ENCODE measurements at regions not wholly inside any gene's neighbourhood (a gene's known extent, or its start where the extent isn't known, plus 50 kb on each side); places are given as distances from the start of the nearest gene placed in this dataset.

DNA sequence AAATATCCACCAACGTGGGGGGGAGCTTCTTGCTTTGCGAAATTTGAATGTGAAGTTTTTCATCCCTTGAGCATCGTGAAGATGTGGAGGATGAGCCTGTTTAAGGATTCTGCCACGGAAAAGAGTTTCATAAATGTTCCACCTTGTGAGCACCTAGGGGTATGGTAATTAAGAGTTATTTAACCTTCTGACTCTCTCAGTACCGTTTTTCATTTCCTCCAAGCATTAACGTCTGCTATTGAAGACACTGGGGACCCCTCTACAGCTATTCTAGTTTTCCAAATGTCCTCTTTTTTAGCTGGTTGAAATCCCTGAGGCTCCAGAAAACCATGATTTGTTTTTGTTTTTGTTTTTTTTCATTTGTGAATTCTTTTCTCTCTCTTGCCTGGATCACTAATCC is 79.1 kb upstream of the GALNT2 start:
- Histone ChIP-seq H3K27ac (ENCODE audit: low read depth in 2 of 2, low read length in 1 of 2) (no peak overlapping the region), H3K4me1 (ENCODE audit: control insufficient read depth in 1 of 2, insufficient read depth in 2 of 2, low read depth in 1 of 2, low read length in 1 of 2) (no peaks in the 10 kb centered on the region; a peak in 1 of 4 replicates), H3K79me2 (ENCODE audit: insufficient read depth) (no peaks in the 10 kb centered on the region), H3K27me3 (ENCODE audit: insufficient read depth) (no peaks in the 10 kb centered on the region), H3K9ac (no peak overlapping the region), H3K9me2 (no peaks in the 10 kb centered on the region), H4K20me1 (ENCODE audit: insufficient read depth) (no peaks in the 10 kb centered on the region), H3K4me3 (ENCODE audit: low read depth in 2 of 2, low read length in 1 of 2) (no peak overlapping the region), H2AFZ (ENCODE audit: low read depth) (no peak overlapping the region), H3K9me3 (no peaks in the 10 kb centered on the region), H3F3A (replicated peaks; ENCODE audit: insufficient read depth) (no peaks in the 10 kb centered on the region), H3K4me2 (no peak overlapping the region), H3K36me3 (replicated peaks in 1 of 2; ENCODE audit: control insufficient read depth in 1 of 2, insufficient read depth in 2 of 2, low read length in 1 of 2) (no peaks in the 10 kb centered on the region)
- POLR2A ChIA-PET, result no interaction called here
- no peak for TF ChIP-seq FOSL2 (IDR thresholded peaks at IDR 0.05; ENCODE audit: borderline replicate concordance, low read depth)
- no peak for TF ChIP-seq FOXJ3 (CRISPR knock-in tag; IDR thresholded peaks at IDR 0.05)
- TF ChIP-seq TCF12 (IDR thresholded peaks at IDR 0.05), result no peak
- TF ChIP-seq, protein P1, sequence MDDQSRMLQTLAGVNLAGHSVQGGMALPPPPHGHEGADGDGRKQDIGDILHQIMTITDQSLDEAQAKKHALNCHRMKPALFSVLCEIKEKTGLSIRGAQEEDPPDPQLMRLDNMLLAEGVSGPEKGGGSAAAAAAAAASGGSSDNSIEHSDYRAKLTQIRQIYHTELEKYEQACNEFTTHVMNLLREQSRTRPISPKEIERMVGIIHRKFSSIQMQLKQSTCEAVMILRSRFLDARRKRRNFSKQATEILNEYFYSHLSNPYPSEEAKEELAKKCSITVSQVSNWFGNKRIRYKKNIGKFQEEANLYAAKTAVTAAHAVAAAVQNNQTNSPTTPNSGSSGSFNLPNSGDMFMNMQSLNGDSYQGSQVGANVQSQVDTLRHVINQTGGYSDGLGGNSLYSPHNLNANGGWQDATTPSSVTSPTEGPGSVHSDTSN (IDR thresholded peaks at IDR 0.05), result no peak
- no peak for TF ChIP-seq ELF1 (IDR thresholded peaks at IDR 0.05)
- no peak for TF ChIP-seq NRF1 (IDR thresholded peaks at IDR 0.05; ENCODE audit: low read depth, low read length)
- TF ChIP-seq JUND (IDR thresholded peaks at IDR 0.05), result no peak
- no peak for TF ChIP-seq SMC3 (IDR thresholded peaks at IDR 0.05; ENCODE audit: low read depth, low read length)
- TF ChIP-seq EP300 (IDR thresholded peaks at IDR 0.05; ENCODE audit: borderline replicate concordance in 1 of 2, low read depth in 1 of 2, low read length in 1 of 2), result no peak
- no peak for TF ChIP-seq POLR2AphosphoS5 (IDR thresholded peaks at IDR 0.05; ENCODE audit: low read depth, low read length)
- CTCF ChIA-PET, result no interaction called here
- 45% methylated on average over 6 of the region's 6 CpGs for WGBS (ENCODE audit: low lambda C conversion rate)
- DNase-seq, result no peak

DNA sequence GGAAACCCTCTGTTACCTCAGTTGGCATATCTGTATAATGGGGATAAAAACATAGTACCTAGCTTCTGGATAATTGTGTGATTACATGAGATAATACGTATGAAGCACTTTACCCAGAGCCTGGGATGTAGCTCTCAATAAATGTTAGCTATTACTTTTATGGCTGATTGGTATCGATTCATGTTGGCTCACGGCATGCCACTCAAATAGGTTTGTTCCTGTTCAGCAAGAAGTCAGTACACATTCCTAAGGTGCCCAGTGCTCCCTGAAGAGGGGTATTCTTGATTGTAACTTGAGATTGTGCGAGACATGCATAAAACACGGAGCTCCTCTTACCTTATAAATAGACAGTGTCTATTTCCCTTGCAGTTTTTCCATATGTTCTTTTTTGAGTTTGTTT is 78.5 kb upstream of the GALNT2 start:
- Histone ChIP-seq H3K36me3 (replicated peaks in 1 of 2; ENCODE audit: control insufficient read depth in 1 of 2, insufficient read depth in 2 of 2, low read length in 1 of 2) (no peaks in the 10 kb centered on the region), H3K9me3 (no peaks in the 10 kb centered on the region), H3K27me3 (ENCODE audit: insufficient read depth) (no peaks in the 10 kb centered on the region), H3K4me2 (no peak overlapping the region), H3K4me1 (ENCODE audit: control insufficient read depth in 1 of 2, insufficient read depth in 2 of 2, low read depth in 1 of 2, low read length in 1 of 2) (no peaks in the 10 kb centered on the region; a peak in 1 of 4 replicates), H3K79me2 (ENCODE audit: insufficient read depth) (no peaks in the 10 kb centered on the region), H3K9ac (no peak overlapping the region), H3K4me3 (ENCODE audit: low read depth in 2 of 2, low read length in 1 of 2) (no peak overlapping the region), H3K27ac (ENCODE audit: low read depth in 2 of 2, low read length in 1 of 2) (no peak overlapping the region), H3K9me2 (no peaks in the 10 kb centered on the region), H2AFZ (ENCODE audit: low read depth) (no peak overlapping the region), H4K20me1 (ENCODE audit: insufficient read depth) (no peaks in the 10 kb centered on the region), H3F3A (replicated peaks; ENCODE audit: insufficient read depth) (no peaks in the 10 kb centered on the region)
- ChIA-PET POLR2A (no interaction called here), CTCF (no interaction called here)
- no peak for TF ChIP-seq SIN3A (IDR thresholded peaks at IDR 0.05; ENCODE audit: borderline replicate concordance, low read depth, low read length)
- 69% methylated on average over 5 of the region's 5 CpGs for WGBS (ENCODE audit: low lambda C conversion rate)
- no peak for DNase-seq

DNA sequence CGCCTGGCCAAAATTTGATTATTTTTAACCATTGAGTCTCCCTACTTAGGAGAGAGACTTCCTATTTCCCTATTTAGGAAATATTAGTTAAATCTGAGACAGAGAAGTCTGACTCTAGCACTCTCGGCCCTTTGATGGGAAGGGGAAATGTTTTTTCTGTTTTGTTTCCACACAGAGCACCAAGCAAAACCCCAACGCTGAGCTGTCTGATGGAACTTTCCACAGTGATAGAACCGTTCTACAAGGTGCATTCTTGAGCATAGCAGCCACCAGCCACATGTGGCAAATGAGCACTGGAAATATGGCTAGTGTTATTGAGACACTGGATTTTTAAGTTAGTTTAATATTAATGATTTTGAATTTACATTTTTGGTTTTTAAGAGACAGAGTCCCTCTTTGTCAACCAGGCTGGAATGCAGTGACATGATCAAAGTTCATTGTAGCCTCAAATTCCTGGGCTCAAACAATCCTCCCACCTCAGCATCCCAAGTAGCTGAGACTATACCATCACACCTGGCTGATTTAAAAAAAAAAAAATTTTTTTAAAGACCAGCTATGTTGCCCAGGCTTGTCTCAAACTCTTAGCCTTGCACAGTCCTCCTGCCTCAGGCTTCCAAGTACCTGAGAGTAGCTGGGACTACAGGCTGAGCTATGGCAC is 77.3 kb upstream of the GALNT2 start:
- Histone ChIP-seq H3K36me3 (replicated peaks in 1 of 2; ENCODE audit: control insufficient read depth in 1 of 2, insufficient read depth in 2 of 2, low read length in 1 of 2) (no peaks in the 10 kb centered on the region), H4K20me1 (ENCODE audit: insufficient read depth) (no peaks in the 10 kb centered on the region), H3K4me1 (ENCODE audit: control insufficient read depth in 1 of 2, insufficient read depth in 2 of 2, low read depth in 1 of 2, low read length in 1 of 2) (no peaks in the 10 kb centered on the region; a peak in 1 of 4 replicates), H3K4me2 (no peak overlapping the region), H3F3A (replicated peaks; ENCODE audit: insufficient read depth) (no peaks in the 10 kb centered on the region), H3K4me3 (ENCODE audit: low read depth in 2 of 2, low read length in 1 of 2) (no peak overlapping the region), H2AFZ (ENCODE audit: low read depth) (no peak overlapping the region), H3K27ac (ENCODE audit: low read depth in 2 of 2, low read length in 1 of 2) (no peak overlapping the region), H3K79me2 (ENCODE audit: insufficient read depth) (no peaks in the 10 kb centered on the region), H3K9me2 (no peaks in the 10 kb centered on the region), H3K27me3 (ENCODE audit: insufficient read depth) (no peaks in the 10 kb centered on the region), H3K9ac (no peak overlapping the region), H3K9me3 (no peaks in the 10 kb centered on the region)
- TF ChIP-seq TAF1 (IDR thresholded peaks at IDR 0.05; ENCODE audit: borderline replicate concordance, low read depth, low read length) (no peak), FOSL2 (IDR thresholded peaks at IDR 0.05; ENCODE audit: borderline replicate concordance, low read depth) (no peak)
- DNase-seq, result no peak
- 47% methylated on average over 4 of the region's 4 CpGs for WGBS (ENCODE audit: low lambda C conversion rate)
- POLR2A ChIA-PET, result no interaction called here
- CTCF ChIA-PET, result no interaction called here

Data from SK-N-SH (cell line).